H9 (cell line): ENCODE measurements at regions not wholly inside any gene's neighbourhood (a gene's known extent, or its start where the extent isn't known, plus 50 kb on each side); places are given as distances from the start of the nearest gene placed in this dataset.
"Not testable (repeated sequence)": the region's sequence is repeated elsewhere in the genome, so short reads cannot be mapped to it uniquely, and the experiment has no call there.

ENCODE experiments used
- DNase-seq: peaks from one replicate; pipeline ENCODE4 v3.0.0-alpha.2; 2017
- H2AFZ ChIP-seq: one replicate; pipeline ENCODE4 v1.6.1; 2013; ENCODE audit warnings: mild to moderate bottlenecking, low read length, control low read depth, moderate library complexity
- H2AK5ac ChIP-seq: 2 replicates; pipeline ENCODE4 v1.6.1; 2013; ENCODE audit warnings: low read length, control low read depth, mixed read lengths; ENCODE audit not compliant: insufficient read length
- H2BK120ac ChIP-seq: one replicate; pipeline ENCODE4 v1.6.1; 2013; ENCODE audit warnings: low read depth, mild to moderate bottlenecking, low read length, control low read depth, inconsistent platforms; ENCODE audit not compliant: poor library complexity, severe bottlenecking
- H2BK12ac ChIP-seq: 2 replicates; pipeline ENCODE4 v1.6.1; 2013; ENCODE audit warnings: low read length, control low read depth, mixed read lengths, low read depth; ENCODE audit not compliant: insufficient read length
- H2BK15ac ChIP-seq: 2 replicates; pipeline ENCODE4 v1.6.1; 2013; ENCODE audit warnings: low read depth, low read length, control low read depth
- H2BK20ac ChIP-seq: one replicate; pipeline ENCODE4 v1.6.1; 2013; ENCODE audit warnings: low read depth, mild to moderate bottlenecking, low read length, control low read depth, inconsistent platforms; ENCODE audit not compliant: poor library complexity, severe bottlenecking
- H2BK5ac ChIP-seq: 2 replicates; pipeline ENCODE4 v1.6.1; 2013; ENCODE audit warnings: low read length, control low read depth, mixed read lengths; ENCODE audit not compliant: insufficient read length
- H3K14ac ChIP-seq: 2 replicates; pipeline ENCODE4 v1.6.1; 2013; ENCODE audit warnings: low read length, control low read depth; ENCODE audit not compliant: insufficient read depth
- H3K18ac ChIP-seq: 2 replicates; pipeline ENCODE4 v1.6.1; 2013; ENCODE audit warnings: low read depth, mild to moderate bottlenecking, mixed read lengths, low read length, control low read depth; ENCODE audit not compliant: insufficient read length
- H3K23ac ChIP-seq: 2 replicates; pipeline ENCODE4 v1.6.1; 2013; ENCODE audit warnings: low read length, control low read depth, mixed read lengths, low read depth; ENCODE audit not compliant: insufficient read length
- H3K23me2 ChIP-seq: 2 replicates; pipeline ENCODE4 v1.6.1; 2013; ENCODE audit warnings: low read depth, mild to moderate bottlenecking, mixed read lengths, low read length, control low read depth; ENCODE audit not compliant: insufficient read length, poor library complexity, severe bottlenecking
- H3K27ac ChIP-seq: 2 replicates; pipeline ENCODE4 v1.5.1; 2013; ENCODE audit warnings: low read length, control low read depth, mixed read lengths, low read depth; ENCODE audit not compliant: insufficient read length
- H3K27me3 ChIP-seq: 2 replicates; pipeline ENCODE4 v1.6.1; 2013; ENCODE audit warnings: low read length, control low read depth, inconsistent platforms; ENCODE audit not compliant: insufficient read depth
- H3K4ac ChIP-seq: 2 replicates; pipeline ENCODE4 v1.6.1; 2013; ENCODE audit warnings: low read depth, mild to moderate bottlenecking, control low read depth, inconsistent platforms, low read length, moderate library complexity
- H3K4me1 ChIP-seq: 2 replicates; pipeline ENCODE4 v1.6.1; 2013; ENCODE audit warnings: low read length, control low read depth, inconsistent platforms; ENCODE audit not compliant: insufficient read depth
- H3K4me2 ChIP-seq: 2 replicates; pipeline ENCODE4 v1.6.1; 2013; ENCODE audit warnings: low read length, control low read depth, mixed read lengths; ENCODE audit not compliant: insufficient read length, insufficient read depth
- H3K56ac ChIP-seq: 2 replicates; pipeline ENCODE4 v1.6.1; 2013; ENCODE audit warnings: low read depth, mild to moderate bottlenecking, mixed read lengths, low read length, control low read depth; ENCODE audit not compliant: insufficient read length
- H3K79me1 ChIP-seq: 2 replicates; pipeline ENCODE4 v1.6.1; 2013; ENCODE audit warnings: low read depth, mild to moderate bottlenecking, moderate library complexity, low read length, control low read depth, inconsistent platforms; ENCODE audit not compliant: insufficient read depth, poor library complexity, severe bottlenecking
- H3K79me2 ChIP-seq: 2 replicates; pipeline ENCODE4 v1.6.1; 2013; ENCODE audit warnings: low read length, control low read depth, inconsistent platforms; ENCODE audit not compliant: insufficient read depth
- H3K9ac ChIP-seq: 2 replicates; pipeline ENCODE4 v1.6.1; 2013; ENCODE audit warnings: low read length, control low read depth, mixed read lengths; ENCODE audit not compliant: insufficient read length; ENCODE audit errors: extremely low read depth
- H3K9me3 ChIP-seq: one replicate; pipeline ENCODE4 v1.6.1; 2013; ENCODE audit warnings: low read depth, low read length, inconsistent platforms; ENCODE audit not compliant: control insufficient read depth
- H3T11ph ChIP-seq: one replicate; pipeline ENCODE4 v1.6.1; 2013; ENCODE audit warnings: mild to moderate bottlenecking, low read length, control low read depth, inconsistent platforms
- H4K20me1 ChIP-seq: one replicate; pipeline ENCODE4 v1.6.1; 2013; ENCODE audit not compliant: control insufficient read depth, insufficient read length, insufficient read depth
- H4K5ac ChIP-seq: 2 replicates; pipeline ENCODE4 v1.6.1; 2013; ENCODE audit warnings: low read depth, mild to moderate bottlenecking, mixed read lengths, low read length, control low read depth; ENCODE audit not compliant: insufficient read length
- H4K8ac ChIP-seq: replicated peaks from 2 replicates; pipeline ENCODE4 v1.6.1; 2013; ENCODE audit warnings: low read length, control low read depth, mixed read lengths, low read depth; ENCODE audit not compliant: insufficient read length
- H4K91ac ChIP-seq: 2 replicates; pipeline ENCODE4 v1.6.1; 2013; ENCODE audit warnings: low read depth, mild to moderate bottlenecking, moderate library complexity, mixed read lengths, low read length, control low read depth; ENCODE audit not compliant: insufficient read length
- H3K27ac Mint-ChIP-seq, 3 experiments: 2 replicates in 2 of 3; 3 replicates in 1 of 3; pipeline ENCODE4 v1.8.0; 2020 to 2021; ENCODE audit warnings: mixed read lengths in 3 of 3, mild to moderate bottlenecking in 1 of 3, moderate library complexity in 1 of 3
- H3K27me3 Mint-ChIP-seq: 2 replicates; pipeline ENCODE4 v1.8.0; 2021; ENCODE audit warnings: low read depth, mild to moderate bottlenecking, moderate library complexity, mixed read lengths
- H3K36me3 Mint-ChIP-seq, 3 experiments: 2 replicates in 2 of 3; 3 replicates in 1 of 3; pipeline ENCODE4 v1.8.0; 2020 to 2021; ENCODE audit warnings: low read depth in 3 of 3, mixed read lengths in 3 of 3; ENCODE audit not compliant: insufficient read depth in 1 of 3
- H3K4me1 Mint-ChIP-seq, 2 experiments: 2 replicates each; pipeline ENCODE4 v1.8.0; 2020; ENCODE audit warnings: mixed read lengths in 2 of 2
- H3K4me3 Mint-ChIP-seq, 2 experiments: 2 replicates in 1 of 2; 3 replicates in 1 of 2; pipeline ENCODE4 v1.8.0; 2020 to 2021; ENCODE audit warnings: mild to moderate bottlenecking in 2 of 2, mixed read lengths in 2 of 2, moderate library complexity in 1 of 2
- H3K9me3 Mint-ChIP-seq, 2 experiments: 2 replicates in 1 of 2; 3 replicates in 1 of 2; pipeline ENCODE4 v1.8.0; 2020; ENCODE audit warnings: mild to moderate bottlenecking in 2 of 2, mixed read lengths in 2 of 2, moderate library complexity in 1 of 2
- WGBS: extraction: QIAGEN DNeasy Blood & Tissue Kit; methylation state at CpG from one replicate; pipeline ENCODE4 v1.1.7; 2013; ENCODE audit warnings: missing lambda C conversion rate, low lambda C conversion rate, mixed read lengths; ENCODE audit not compliant: insufficient read length; ENCODE audit errors: extremely low coverage; 5-methylcytosine and 5-hydroxymethylcytosine counted together
- TF ChIP-seq, protein P1 (sequence below): fragments of 200-600 bp; sonication (generic); conservative IDR thresholded peaks from 3 replicates; pipeline ENCODE4 v1.8.0; 2021; ENCODE audit warnings: antibody characterized with exemption, mild to moderate bottlenecking

DNA sequence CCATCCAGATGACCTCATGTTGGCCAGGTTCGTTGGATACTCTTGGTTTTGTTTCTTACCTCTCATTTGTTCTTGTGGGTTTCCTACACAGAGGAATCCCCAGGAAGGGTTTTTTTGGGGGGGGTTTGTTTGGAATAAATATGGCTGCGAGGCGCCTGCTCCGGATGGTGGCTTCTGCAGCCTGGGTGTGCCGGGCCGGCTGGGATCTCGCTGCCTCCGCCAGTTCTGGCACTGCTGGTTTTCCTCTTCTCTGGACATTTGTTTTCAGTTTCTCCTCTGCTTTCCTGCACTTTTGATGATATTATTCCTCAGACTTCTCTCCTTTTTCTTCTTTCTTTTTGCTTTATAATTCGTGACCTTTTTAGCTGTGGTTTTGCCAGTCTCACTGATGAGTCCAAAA lies 187.4 kb downstream of the OR4M2 start:
- Histone ChIP-seq H3K79me2 (no peaks in the 10 kb centered on the region), H3K4me1 (no peaks in the 10 kb centered on the region), H2BK12ac (no peak overlapping the region), H2AK5ac (no peak overlapping the region), H4K91ac (no peak overlapping the region), H3K9ac (no peak overlapping the region), H3K4me2 (no peak overlapping the region), H3K27me3 (no peaks in the 10 kb centered on the region), H2BK120ac (no peak overlapping the region), H3K23ac (no peak overlapping the region), H3K27ac (no peak overlapping the region), H3K56ac (no peak overlapping the region), H2AFZ (no peak overlapping the region), H4K8ac (no peak overlapping the region), H3K4ac (no peak overlapping the region), H3K23me2 (peaks cover 6% of the 10 kb centered on the region), H3K9me3 (peaks cover 88% of the 10 kb centered on the region), H3K14ac (no peak overlapping the region), H2BK15ac (no peak overlapping the region), H3T11ph (no peak overlapping the region), H4K5ac (no peak overlapping the region), H3K18ac (no peak overlapping the region), H2BK20ac (no peak overlapping the region), H3K79me1 (no peaks in the 10 kb centered on the region), H4K20me1 (no peaks in the 10 kb centered on the region), H2BK5ac (no peak overlapping the region)
- no peak for DNase-seq
- Mint-ChIP-seq H3K36me3 (peaks cover 4 to 8% (median 7%) of the 10 kb centered on the region in 3 experiments; a peak in 4 of 7 replicates), H3K9me3 (no peaks in the 10 kb centered on the region; a peak in 2 of 5 replicates), H3K4me3 (no peak overlapping the region), H3K27ac (no peak overlapping the region), H3K27me3 (0 out of 2 replicates have a peak, but pooled peaks cover 1% of the 10 kb centered on the region), H3K4me1 (no peaks in the 10 kb centered on the region)
- WGBS: no CpG with 5 or more reads among the region's 9 CpGs
- TF ChIP-seq, protein P1, sequence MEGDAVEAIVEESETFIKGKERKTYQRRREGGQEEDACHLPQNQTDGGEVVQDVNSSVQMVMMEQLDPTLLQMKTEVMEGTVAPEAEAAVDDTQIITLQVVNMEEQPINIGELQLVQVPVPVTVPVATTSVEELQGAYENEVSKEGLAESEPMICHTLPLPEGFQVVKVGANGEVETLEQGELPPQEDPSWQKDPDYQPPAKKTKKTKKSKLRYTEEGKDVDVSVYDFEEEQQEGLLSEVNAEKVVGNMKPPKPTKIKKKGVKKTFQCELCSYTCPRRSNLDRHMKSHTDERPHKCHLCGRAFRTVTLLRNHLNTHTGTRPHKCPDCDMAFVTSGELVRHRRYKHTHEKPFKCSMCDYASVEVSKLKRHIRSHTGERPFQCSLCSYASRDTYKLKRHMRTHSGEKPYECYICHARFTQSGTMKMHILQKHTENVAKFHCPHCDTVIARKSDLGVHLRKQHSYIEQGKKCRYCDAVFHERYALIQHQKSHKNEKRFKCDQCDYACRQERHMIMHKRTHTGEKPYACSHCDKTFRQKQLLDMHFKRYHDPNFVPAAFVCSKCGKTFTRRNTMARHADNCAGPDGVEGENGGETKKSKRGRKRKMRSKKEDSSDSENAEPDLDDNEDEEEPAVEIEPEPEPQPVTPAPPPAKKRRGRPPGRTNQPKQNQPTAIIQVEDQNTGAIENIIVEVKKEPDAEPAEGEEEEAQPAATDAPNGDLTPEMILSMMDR: no peak

DNA sequence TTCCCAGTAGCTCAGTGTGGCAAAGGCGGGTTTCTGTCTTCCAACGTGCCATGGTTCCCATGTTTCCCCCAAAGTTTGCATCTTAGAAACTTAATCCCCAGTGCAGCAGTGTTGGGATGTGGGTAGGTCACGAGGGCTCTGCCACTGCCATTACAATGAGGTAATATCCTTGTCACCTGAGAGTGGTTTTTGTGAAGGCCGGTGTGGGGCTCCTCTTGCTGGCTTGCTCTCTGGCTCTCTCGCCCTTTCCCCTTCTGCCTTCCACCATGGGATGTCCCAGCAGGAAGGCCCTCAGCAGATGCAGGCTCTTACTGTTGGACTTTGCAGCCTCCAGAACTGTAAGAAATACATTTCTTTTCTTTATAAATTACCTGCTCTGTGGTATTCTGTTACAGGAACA lies 187.9 kb downstream of the OR4M2 start:
- H3K14ac ChIP-seq, H2AFZ ChIP-seq, DNase-seq, H4K20me1 ChIP-seq, H3K27ac ChIP-seq, H3K23me2 ChIP-seq, H3K27me3 Mint-ChIP-seq, H3K27me3 ChIP-seq, H3K18ac ChIP-seq, H3K4me3 Mint-ChIP-seq, H2BK20ac ChIP-seq, H3K27ac Mint-ChIP-seq, H3K56ac ChIP-seq, H2BK120ac ChIP-seq, H3T11ph ChIP-seq, H3K9ac ChIP-seq, H3K79me2 ChIP-seq, H3K4me2 ChIP-seq, H2BK15ac ChIP-seq, H4K91ac ChIP-seq, H2AK5ac ChIP-seq, H3K9me3 Mint-ChIP-seq, H3K4me1 ChIP-seq, H4K5ac ChIP-seq, H3K23ac ChIP-seq, H3K36me3 Mint-ChIP-seq, H4K8ac ChIP-seq, H2BK5ac ChIP-seq, H3K79me1 ChIP-seq, H2BK12ac ChIP-seq, H3K4ac ChIP-seq, H3K4me1 Mint-ChIP-seq: not testable (repeated sequence)
- peaks cover 88% of the 10 kb centered on the region for H3K9me3 ChIP-seq
- no CpG with 5 or more reads among the region's 5 CpGs for WGBS
